Activated CD4-positive, alpha-beta T cell treated with anti-CD3 and anti-CD28 coated beads for 48 hours (primary cell): ENCODE measurements at regions not wholly inside any gene's neighbourhood (a gene's known extent, or its start where the extent isn't known, plus 50 kb on each side); places are given as distances from the start of the nearest gene placed in this dataset.
"Not testable (repeated sequence)": the region's sequence is repeated elsewhere in the genome, so short reads cannot be mapped to it uniquely, and the experiment has no call there.

Experiments
- DNase-seq: peaks from one replicate; pipeline ENCODE4 v3.0.0-alpha.2; 2020

DNA sequence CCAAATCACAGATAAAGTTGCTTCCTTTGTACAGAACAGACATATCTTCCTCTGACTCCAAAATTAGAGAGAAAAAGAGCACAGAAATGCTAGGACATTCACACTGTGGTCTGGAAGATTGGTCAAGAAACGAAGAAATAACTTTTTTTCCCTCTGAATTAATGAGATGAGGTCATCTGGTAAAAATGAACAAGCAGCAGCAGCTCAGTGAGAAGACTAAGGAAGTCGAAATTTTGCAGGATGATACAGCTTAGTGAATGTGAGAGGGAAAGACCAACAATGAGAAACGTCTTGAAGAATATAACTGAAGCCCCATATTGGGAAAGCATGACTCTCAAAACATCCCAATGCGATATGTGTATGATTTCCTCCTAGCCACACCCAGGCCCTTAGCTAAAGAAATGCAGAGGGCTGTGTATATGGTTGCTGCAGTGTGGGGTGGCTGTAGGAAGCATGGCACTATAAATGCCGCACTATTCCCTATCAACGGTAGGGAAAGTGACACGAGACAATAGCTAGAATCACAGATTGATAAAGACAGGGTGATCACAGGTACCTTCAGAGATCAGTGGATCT is 208.6 kb downstream of the VEGFC start:
- DNase-seq: no peak

- DNase-seq: no peak
Measured at GRCh38 chr4:176587920-176588319, 204.8 kb downstream of the VEGFC start.

DNA sequence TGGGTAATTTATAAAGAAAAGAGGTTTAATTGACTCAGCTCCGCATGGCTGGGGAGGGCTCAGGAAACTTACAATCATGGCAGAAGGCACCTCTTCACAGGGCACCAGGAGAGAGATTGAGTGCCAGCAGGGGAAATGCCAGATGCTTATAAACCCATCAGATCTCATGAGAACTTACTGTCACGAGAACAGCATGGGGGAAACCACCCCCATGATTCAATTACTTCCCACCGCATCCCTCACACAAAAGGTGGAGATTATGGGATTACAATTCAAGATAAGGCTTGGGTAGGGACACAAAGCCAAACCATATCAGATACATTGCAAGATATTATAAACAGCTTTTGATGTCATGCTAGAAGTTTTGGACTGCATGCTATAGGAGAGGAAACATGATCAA is 204.3 kb downstream of the VEGFC start:
- DNase-seq: no peak

GRCh38 chr4:176592976-176593670 is 199.6 kb downstream of the VEGFC start:
- DNase-seq: no peak

- no peak for DNase-seq
Measured at GRCh38 chr4:176593943-176594342, 198.8 kb downstream of the VEGFC start.

- DNase-seq: no peak
Measured at GRCh38 chr4:176595257-176595656, 197.5 kb downstream of the VEGFC start.

DNA sequence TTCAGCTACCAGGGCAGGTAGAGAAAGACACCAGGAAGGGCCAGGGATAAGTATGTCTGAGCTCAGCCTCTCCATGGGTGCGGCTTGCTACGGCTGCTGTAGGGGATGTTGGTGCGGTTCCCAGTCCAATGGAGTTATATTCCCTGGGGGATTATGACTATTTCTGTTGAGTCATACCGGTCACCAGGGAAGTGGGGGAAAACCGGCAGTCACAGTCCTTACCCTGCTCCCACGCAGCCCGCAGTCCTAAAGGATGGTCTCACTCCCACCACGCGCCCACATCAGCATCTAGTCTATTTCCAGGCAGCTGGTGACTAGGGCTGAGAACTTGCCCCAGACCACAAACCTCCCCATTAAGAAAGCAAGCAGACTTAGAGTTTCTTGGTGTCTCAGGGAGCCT is 191.6 kb downstream of the VEGFC start:
- no peak for DNase-seq

GRCh38 chr4:176607807-176608206 is 184.9 kb downstream of the VEGFC start:
- DNase-seq: no peak

DNA sequence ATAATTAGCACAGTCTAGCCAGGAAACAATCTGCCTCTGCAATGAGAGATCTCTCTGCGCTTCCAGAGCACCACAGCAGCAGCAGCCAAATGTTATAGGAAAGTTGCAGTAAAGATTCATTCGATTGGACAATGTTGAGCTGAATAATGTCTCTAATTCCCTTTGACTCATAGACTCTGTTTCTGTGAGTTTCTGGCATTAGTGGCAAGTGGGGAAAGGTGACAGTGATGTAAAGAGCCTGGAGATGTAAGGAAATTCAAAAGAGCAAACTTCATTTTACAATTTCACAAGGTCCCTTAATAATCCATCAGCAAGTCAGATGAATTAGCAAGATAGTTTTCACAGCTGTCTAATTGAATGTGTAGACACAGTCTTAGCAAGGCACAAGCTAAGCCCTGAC is 184.4 kb downstream of the VEGFC start:
- DNase-seq: no peak

GRCh38 chr4:176610594-176610993 is 182.1 kb downstream of the VEGFC start:
- DNase-seq: no peak

DNA sequence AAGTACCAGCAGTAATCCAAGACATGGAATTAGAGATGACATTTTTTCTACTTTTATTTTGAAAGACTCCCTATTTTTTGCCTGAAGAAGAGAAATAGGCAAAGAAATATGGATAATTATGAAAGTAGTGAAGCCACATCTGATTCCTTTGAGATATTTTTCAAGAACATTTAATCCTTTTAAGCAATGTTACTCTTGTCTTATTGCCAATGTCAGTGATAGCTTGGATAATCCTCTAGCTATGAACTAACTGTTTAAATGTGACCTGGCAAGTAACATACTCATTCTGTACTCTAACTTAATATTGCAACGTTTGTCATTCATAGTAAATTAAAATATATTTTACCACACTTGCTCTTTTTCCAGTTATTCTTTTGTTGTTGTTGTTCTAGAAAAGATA is 181.3 kb downstream of the VEGFC start:
- DNase-seq: no peak

GRCh38 chr4:176611951-176612350 is 180.8 kb downstream of the VEGFC start:
- no peak for DNase-seq

GRCh38 chr4:176614793-176615192 is 177.9 kb downstream of the VEGFC start:
- DNase-seq: no peak

GRCh38 chr4:176616151-176616550 is 176.6 kb downstream of the VEGFC start:
- no peak for DNase-seq

GRCh38 chr4:176618138-176618537 is 174.6 kb downstream of the VEGFC start:
- no peak for DNase-seq

DNA sequence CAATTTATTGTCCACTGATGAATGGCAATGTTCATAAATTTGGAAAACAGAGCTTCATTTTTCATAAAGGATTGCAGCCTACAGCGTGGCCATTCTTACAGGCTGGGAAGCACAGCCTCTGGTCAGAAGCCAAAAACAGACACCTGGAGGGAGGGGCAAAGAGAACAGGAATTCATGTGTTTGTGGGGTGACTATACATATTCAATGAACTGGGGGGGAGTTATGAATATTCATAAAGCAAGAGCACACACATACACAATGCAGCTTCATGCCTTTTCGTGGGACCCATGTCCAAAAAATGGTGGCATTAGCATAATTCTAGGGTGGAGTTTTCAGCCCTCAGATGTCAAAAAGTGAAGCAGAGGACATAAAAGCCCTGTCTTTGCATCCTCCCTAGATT is 173.3 kb downstream of the VEGFC start:
- DNase-seq: no peak

DNA sequence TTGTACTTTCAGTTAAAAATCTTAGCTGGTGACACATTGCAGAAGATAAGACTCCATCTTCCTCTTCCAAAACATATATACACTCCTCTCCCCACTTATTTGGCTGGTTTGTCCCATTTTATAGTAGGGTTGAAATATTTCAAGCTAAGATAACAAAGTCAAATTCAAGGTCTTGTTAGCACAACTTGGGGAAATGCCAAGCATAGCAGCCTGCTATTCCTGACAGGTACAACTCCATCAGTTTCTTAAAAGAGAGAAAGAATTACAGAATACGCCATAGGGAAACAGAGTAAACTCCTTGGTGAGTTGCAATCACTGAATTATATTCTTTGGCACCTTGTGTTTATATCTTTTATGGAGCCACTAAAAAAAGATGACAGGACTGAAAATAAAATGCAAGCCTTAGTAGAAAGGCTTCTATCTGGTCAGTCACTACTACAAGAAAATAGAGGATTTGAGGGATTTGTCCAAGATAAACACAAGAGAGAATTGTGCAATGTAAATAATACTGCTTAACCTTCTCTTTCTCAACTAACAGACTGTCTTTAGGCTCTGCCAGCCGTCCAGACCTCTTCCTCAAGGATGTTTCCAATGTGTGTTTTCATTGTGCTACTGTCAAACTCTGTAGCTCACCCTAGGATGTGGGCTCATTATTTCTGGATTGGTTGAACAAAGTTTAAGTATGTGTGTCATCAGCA is 170.3 kb downstream of the VEGFC start:
- no peak for DNase-seq

- DNase-seq: not testable (repeated sequence)
Measured at GRCh38 chr4:176624983-176625610, 167.6 kb downstream of the VEGFC start.

DNA sequence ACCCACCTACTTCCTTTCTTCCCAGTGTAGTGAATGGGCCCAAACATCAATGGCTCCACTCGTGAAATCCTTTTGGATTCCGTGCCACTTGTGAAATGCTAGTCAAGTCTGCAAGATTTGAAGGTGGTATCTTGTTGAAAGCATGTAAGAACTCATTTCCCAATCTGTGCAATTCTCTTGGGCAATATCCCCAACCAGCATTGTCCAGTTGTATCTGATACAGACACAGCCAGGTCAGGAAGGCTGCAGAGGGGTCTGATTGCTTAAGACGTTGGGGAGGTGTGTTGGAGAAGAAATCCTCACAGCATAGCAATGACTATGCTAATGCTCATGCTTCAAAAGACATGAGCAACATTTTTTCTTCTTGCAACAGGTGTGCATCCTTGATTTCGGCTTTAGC is 164.8 kb downstream of the VEGFC start:
- DNase-seq: no peak

DNA sequence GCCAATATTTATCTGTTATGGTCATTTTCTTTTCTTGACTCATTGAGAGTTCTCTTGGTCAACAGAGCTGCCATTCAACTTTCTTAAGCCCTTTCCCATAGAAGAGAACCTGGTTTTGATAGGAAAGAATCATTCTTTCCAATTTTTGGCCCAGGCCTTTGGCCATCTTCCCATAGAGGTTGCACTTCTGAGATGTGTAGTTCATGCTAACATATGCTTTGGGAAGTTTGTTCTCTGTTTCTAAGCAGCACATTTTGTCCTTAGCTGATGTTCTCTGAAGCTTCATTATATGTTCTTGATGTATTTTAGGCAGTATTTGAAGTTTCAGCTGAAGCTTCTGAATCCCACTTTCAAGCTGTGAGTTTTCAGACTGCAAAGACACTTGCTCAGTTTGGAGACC is 161.1 kb downstream of the VEGFC start:
- no peak for DNase-seq
